ENCODE measurements at regions not wholly inside any gene's neighbourhood (a gene's known extent, or its start where the extent isn't known, plus 50 kb on each side); places are given as distances from the start of the nearest gene placed in this dataset.

DNA sequence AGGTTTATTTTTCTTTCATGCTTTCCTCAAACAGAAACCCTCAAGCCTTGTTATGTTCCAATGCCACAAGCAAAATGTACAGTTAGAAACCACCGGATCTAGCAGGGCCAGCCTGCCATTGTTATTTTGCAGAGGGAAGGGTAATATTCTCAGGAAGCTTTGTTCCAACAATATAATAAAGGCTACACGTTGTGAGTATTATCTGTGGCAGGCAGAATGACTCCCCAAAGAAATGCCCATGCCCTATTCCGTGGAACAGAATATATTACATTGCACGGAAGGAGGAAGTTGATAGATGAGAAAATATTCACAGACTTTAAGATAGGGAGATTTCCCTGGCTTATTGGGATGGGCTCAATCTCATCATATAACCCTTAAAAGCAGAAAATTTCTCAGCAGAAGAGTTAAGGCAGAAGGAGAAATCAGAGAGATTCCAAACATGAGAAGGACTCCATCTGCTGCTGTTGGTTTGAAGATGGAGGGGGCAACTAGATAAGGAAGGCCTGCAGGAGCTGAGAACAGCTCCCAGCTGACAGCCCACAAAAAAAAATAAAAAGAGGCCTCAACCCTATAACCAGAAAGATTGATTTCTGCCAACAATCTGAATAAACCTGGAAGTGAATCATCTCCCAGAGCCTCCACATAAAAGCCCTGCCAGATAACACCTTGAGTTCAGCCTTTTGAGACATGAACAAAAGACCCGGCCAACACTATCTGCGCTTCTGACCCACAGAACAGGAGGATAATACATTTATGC is 466.6 kb downstream of the LPIN1 start:
- no peak overlapping the region for H3K9ac ChIP-seq (ENCODE audit: low read depth, low read length)

DNA sequence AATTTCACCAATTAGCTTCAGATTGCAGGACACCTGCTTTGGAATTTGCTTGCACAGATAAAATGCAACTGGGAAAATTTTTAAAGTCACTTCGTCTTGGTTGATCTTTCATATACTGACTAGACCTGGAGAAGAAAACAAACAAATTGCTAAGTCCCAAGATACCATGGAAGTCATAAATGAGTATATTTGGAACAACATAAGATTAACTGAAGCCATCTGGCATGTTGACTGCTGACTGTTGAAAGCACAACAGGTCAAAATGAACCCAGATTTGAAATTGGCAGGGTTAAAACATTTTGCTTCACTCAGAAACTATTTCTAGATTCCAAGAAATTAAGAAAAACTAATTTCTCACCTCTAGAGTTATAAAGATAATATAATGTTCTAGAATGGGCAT is 470.7 kb downstream of the LPIN1 start:
- Histone ChIP-seq H3K9ac (ENCODE audit: low read depth, low read length) (no peak overlapping the region), H3K9me3 (ENCODE audit: control insufficient read depth, insufficient read depth, low read length) (no peaks in the 10 kb centered on the region; the same call in 1 of the 2 replicates), H3K36me3 (ENCODE audit: insufficient read depth, low read length) (no peaks in the 10 kb centered on the region), H3K4me1 (ENCODE audit: insufficient read depth, low read length) (no peaks in the 10 kb centered on the region)

More for the DNA sequence above, 466.6 kb downstream of the LPIN1 start:
- Histone ChIP-seq H3K4me1 (ENCODE audit: insufficient read depth, low read length) (no peaks in the 10 kb centered on the region), H3K9me3 (ENCODE audit: control insufficient read depth, insufficient read depth, low read length) (no peaks in the 10 kb centered on the region; the same call in none of the 2 replicates), H3K36me3 (ENCODE audit: insufficient read depth, low read length) (no peaks in the 10 kb centered on the region)

DNA sequence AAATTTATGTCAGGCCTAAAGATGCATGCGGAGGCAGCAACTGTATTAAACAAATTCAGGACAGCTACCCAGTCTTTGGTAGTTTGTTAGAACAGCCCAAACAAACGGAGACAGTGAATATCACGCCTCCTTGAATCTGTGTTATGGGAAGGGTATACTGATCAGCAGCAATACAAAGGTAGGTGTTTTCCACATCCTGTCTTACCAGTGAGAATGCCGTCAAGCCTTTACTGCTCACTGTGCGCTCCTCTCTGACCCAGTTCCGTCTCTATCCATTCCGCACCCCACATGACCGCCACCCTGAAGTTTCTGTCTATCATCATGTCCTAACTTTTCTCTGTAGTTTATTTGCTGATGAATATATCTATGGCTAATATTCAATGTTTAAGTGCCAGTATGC is 473.3 kb downstream of the LPIN1 start:
- H3K9me3 ChIP-seq (ENCODE audit: control insufficient read depth, insufficient read depth, low read length) = peaks cover 3% of the 10 kb centered on the region
- H3K9ac ChIP-seq (ENCODE audit: low read depth, low read length) = no peak overlapping the region
- no peaks in the 10 kb centered on the region for H3K36me3 ChIP-seq (ENCODE audit: insufficient read depth, low read length)
- H3K4me1 ChIP-seq (ENCODE audit: insufficient read depth, low read length) = no peaks in the 10 kb centered on the region

DNA sequence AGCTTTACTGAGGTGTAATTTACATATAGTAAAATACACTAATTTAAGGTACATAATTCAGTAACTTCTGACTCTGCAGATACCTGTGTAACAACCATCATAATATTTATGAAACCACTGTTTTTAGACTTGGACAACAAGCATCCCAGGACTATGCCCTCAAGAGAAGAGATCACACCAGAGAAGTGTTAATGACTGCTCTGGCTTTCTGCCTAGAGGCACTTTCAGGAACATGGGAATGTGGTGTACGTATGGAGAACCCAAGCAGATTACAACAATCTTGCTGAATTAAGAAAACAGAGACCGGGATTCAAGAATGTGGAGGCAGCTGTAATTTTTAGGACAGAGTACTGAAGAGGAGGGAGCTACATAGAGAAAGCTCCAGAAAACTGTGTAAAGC is 475.2 kb downstream of the LPIN1 start:
- Histone ChIP-seq H3K4me1 (ENCODE audit: insufficient read depth, low read length) (no peaks in the 10 kb centered on the region), H3K9ac (ENCODE audit: low read depth, low read length) (no peak overlapping the region), H3K36me3 (ENCODE audit: insufficient read depth, low read length) (no peaks in the 10 kb centered on the region), H3K9me3 (ENCODE audit: control insufficient read depth, insufficient read depth, low read length) (peaks cover 3% of the 10 kb centered on the region; the same call in 1 of the 2 replicates)

DNA sequence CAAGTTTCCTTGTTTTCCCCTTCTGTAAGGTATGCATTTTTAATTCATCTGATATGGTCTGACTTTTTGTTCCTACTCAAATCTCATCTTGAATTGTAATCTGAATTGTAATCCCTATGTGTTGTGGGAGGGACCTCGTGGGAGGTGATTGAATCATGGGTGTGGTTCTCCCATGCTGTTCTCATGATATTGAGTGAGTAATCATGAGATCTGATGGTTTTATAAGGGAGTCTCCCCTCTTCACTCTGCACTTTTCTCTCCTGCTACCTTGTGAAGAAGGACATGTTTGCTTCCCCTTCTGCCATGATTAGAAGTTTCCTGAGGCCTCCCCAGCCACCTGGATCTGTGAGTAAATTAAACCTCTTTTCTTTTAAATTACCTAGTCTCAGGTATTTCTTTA is 476.1 kb downstream of the LPIN1 start:
- Histone ChIP-seq H3K9me3 (ENCODE audit: control insufficient read depth, insufficient read depth, low read length) (peaks cover 3% of the 10 kb centered on the region; the same call in 1 of the 2 replicates), H3K4me1 (ENCODE audit: insufficient read depth, low read length) (no peaks in the 10 kb centered on the region)

DNA sequence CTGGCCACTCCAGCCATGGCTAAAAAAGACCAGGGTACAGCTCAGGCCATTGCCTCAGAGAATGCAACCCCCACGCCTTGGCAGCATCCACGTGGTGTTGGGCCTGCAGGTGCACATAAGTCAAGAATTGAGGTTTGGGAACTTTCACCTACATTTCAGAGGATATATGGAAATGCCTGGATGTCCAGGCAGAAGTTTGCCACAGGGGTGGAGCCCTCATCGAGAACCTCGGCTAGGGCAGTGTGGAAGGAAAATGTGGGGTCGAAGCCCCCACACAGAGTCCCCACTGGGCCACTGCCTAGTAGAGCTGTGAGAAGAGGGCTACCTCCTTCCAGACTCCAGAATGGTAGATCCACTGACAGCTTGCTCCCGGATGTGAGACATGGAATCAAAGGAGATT is 477.3 kb downstream of the LPIN1 start:
- Histone ChIP-seq H3K9me3 (ENCODE audit: control insufficient read depth, insufficient read depth, low read length) (peaks cover 3% of the 10 kb centered on the region; the same call in 1 of the 2 replicates), H3K4me1 (ENCODE audit: insufficient read depth, low read length) (no peaks in the 10 kb centered on the region), H3K9ac (ENCODE audit: low read depth, low read length) (no peak overlapping the region), H3K36me3 (ENCODE audit: insufficient read depth, low read length) (no peaks in the 10 kb centered on the region)

More for the DNA sequence above, 476.1 kb downstream of the LPIN1 start:
- no peaks in the 10 kb centered on the region for H3K36me3 ChIP-seq (ENCODE audit: insufficient read depth, low read length)
- H3K9ac ChIP-seq (ENCODE audit: low read depth, low read length) = no peak overlapping the region

DNA sequence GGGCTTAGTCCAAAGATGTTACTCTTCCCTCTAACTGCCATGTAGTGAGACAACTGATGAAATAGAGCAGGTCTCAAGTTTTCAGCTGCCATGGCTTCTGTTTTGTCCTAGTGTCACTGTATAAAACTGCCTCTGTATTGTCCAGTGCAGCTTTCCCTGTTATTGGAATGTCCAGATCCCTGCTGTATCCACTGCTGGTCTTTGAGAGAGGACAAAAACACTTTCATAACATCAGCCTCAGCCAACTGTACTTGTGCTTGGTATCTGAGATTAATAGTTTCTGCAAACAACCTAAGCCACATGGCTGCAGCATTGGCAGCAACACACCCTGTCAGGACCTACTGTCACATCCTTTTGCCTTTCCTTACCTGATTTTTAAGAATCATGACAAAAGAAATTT is 480.2 kb downstream of the LPIN1 start:
- no peaks in the 10 kb centered on the region for H3K36me3 ChIP-seq (ENCODE audit: insufficient read depth, low read length)
- H3K9me3 ChIP-seq (ENCODE audit: control insufficient read depth, insufficient read depth, low read length) = peaks cover 3% of the 10 kb centered on the region; the same call in 1 of the 2 replicates
- H3K4me1 ChIP-seq (ENCODE audit: insufficient read depth, low read length) = no peaks in the 10 kb centered on the region
- H3K9ac ChIP-seq (ENCODE audit: low read depth, low read length) = no peak overlapping the region

DNA sequence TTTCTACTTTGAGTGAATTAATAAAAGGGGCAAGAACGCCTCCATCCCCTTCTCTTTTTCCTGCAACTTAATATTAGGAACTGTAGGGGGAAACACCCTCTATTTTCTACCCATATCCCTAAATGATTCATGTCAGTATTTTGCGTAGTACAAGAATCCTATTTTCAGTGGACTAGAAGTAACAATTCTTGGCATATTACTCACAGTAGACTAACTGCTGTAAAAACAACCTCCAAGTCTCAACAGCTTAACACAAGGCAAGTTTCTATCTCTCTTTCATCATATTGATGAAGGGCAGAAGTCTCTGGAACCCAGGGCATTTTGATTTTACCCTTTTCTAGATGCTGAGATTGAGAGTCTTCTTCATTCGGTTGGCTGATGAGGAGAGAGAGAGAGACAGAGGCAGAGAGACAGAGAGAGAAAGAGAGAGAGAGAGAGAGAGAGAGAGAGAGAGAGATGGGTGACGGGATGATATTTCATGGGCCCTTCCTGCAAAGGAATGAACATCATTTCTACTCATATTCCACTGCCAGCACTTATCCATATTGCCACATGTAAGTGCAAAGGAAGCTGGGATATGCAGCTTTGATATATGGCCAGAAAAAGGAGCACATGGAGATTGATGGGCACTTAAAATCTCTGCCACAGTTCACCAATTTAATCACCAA is 481.6 kb downstream of the LPIN1 start:
- Histone ChIP-seq H3K4me1 (ENCODE audit: insufficient read depth, low read length) (no peaks in the 10 kb centered on the region), H3K9ac (ENCODE audit: low read depth, low read length) (no peak overlapping the region), H3K9me3 (ENCODE audit: control insufficient read depth, insufficient read depth, low read length) (peaks cover 3% of the 10 kb centered on the region; the same call in 1 of the 2 replicates), H3K36me3 (ENCODE audit: insufficient read depth, low read length) (no peaks in the 10 kb centered on the region)

DNA sequence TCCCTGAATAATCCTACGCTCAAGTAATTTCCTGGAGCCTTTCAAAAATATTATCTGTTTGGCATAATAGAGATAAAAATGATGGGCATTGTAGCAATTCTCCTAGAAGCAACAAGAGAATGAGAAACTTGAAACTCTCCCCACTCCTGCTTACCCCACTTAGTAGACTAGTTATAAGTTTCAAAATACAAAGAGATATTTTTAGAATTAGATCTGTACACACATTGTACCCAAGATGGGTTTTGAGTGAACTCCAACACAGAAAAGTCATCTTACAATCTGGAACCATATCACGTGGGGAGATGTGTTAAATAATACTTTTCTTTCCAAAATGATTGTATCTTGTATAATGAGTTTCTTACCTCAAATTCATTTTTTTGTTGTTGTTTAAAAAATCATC is 484.9 kb downstream of the LPIN1 start:
- Histone ChIP-seq H3K9ac (ENCODE audit: low read depth, low read length) (no peak overlapping the region), H3K36me3 (ENCODE audit: insufficient read depth, low read length) (no peaks in the 10 kb centered on the region), H3K9me3 (ENCODE audit: control insufficient read depth, insufficient read depth, low read length) (no peaks in the 10 kb centered on the region; the same call in 1 of the 2 replicates), H3K4me1 (ENCODE audit: insufficient read depth, low read length) (no peaks in the 10 kb centered on the region)

DNA sequence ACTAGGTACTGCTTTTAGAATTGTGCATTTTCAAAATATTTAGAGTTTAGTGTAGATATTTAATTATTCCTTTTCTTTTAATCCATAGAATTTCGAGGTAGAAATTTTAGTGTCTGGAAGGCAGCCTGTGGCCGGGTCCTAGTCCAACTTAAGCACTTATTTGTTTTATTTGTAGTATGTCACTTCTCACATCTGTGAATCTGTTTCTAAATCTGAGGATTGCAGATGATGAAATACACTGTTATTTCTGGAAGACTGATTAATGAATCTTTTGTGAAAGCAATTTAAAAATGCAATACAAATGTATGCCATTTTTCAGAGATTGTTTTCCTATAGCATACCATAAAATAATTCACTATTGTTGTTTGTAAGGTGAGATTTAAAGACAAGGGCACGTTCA is 483.9 kb upstream of the TRIB2 start:
- Histone ChIP-seq H3K9me3 (ENCODE audit: control insufficient read depth, insufficient read depth, low read length) (no peaks in the 10 kb centered on the region; the same call in 1 of the 2 replicates), H3K36me3 (ENCODE audit: insufficient read depth, low read length) (no peaks in the 10 kb centered on the region), H3K4me1 (ENCODE audit: insufficient read depth, low read length) (no peaks in the 10 kb centered on the region), H3K9ac (ENCODE audit: low read depth, low read length) (no peak overlapping the region)

DNA sequence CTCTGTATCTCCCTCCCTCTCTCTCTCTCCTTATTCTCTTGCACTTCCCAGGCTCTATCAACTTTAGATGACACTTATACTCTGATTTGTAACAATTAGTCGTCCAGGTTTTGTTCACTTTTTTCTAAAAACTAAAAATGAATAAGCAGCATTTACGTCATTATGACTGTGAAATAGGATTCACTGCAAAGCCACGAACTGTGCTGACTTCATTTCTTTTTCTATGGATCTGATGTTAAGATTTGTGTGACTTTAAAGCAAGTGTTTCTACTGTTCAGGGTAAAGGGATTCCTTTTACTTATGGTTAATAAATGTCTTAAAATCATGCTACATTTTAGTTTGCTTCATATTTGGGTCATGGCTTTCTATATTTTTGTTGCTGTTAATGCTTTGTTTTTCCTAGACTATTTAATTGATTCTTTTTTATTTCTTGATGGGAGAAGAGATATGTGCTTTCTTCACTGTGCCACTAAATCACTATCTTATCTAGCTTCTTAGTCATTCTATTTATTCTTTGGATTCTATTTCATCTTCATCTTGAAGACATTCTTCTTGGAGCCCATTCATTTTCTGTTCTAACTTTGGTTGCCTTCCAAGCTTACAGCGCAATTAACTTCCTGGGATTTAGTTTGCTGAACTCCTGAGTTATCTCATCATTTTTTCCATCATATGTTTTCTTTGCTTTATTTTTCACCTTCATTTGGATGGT is 480.4 kb upstream of the TRIB2 start:
- H3K36me3 ChIP-seq (ENCODE audit: insufficient read depth, low read length) = no peaks in the 10 kb centered on the region
- H3K9me3 ChIP-seq (ENCODE audit: control insufficient read depth, insufficient read depth, low read length) = no peaks in the 10 kb centered on the region; the same call in 1 of the 2 replicates
- H3K4me1 ChIP-seq (ENCODE audit: insufficient read depth, low read length) = no peaks in the 10 kb centered on the region
- H3K9ac ChIP-seq (ENCODE audit: low read depth, low read length) = no peak overlapping the region

DNA sequence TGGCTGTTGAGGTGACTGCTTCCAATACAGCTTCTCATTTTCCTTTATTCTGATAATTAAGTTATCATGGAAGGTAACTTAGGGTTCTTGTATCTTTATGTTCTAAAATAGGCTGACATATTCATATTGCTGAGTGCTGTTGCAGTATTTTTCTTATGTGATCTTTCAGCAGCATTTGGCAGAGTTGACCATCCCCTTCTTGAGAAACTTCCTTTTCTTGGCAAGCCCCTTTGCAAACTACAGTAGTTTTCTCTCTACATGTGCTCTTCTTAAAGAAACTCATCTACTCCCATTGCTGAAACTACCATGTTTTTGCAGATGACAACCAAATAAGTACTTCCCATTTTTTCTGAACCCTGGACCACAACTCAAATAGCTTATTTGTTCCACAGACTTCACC is 476.5 kb upstream of the TRIB2 start:
- Histone ChIP-seq H3K4me1 (ENCODE audit: insufficient read depth, low read length) (no peaks in the 10 kb centered on the region), H3K9me3 (ENCODE audit: control insufficient read depth, insufficient read depth, low read length) (no peaks in the 10 kb centered on the region), H3K36me3 (ENCODE audit: insufficient read depth, low read length) (no peaks in the 10 kb centered on the region), H3K9ac (ENCODE audit: low read depth, low read length) (no peak overlapping the region)

DNA sequence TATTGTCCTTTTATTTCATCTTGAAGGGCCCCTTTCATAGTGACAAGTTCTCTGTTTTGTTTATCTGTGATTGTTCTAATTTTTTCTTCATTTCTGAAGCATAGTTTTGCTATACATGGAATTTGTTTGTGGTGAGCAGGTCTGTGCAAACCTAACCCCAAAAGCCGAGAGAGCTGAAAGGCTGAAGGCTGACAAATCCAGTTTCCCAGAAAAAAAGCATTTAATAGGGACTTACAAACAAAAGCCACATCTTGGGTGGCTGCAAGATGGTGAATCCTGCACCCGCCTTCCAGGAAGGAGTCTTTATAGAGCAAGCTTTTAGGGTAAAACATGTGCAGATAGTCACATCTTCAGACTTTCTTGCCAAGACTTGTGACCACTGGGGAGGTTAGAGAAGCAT is 473.4 kb upstream of the TRIB2 start:
- H3K36me3 ChIP-seq (ENCODE audit: insufficient read depth, low read length) = no peaks in the 10 kb centered on the region
- H3K4me1 ChIP-seq (ENCODE audit: insufficient read depth, low read length) = no peaks in the 10 kb centered on the region
- no peaks in the 10 kb centered on the region for H3K9me3 ChIP-seq (ENCODE audit: control insufficient read depth, insufficient read depth, low read length)
- H3K9ac ChIP-seq (ENCODE audit: low read depth, low read length) = no peak overlapping the region

DNA sequence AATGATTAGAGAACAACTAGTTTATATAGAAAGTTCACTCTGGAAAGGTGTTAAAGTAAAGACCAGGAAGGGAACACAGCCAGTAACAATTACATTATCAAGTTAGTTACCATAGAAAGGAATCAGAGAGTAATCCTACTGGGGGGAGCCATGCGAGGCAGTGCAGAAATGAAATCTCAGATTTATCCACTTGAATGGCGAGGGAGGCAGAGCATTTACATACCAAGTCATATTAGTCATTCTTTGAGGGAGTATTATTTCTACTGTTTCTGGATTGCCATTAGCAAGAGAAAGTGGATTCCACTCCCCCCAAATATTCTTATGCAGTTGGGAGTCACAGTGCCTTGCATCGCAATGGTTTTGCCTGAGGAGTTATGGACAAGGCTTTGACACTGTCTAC is 472.7 kb upstream of the TRIB2 start:
- Histone ChIP-seq H3K36me3 (ENCODE audit: insufficient read depth, low read length) (no peaks in the 10 kb centered on the region), H3K9ac (ENCODE audit: low read depth, low read length) (no peak overlapping the region), H3K4me1 (ENCODE audit: insufficient read depth, low read length) (no peaks in the 10 kb centered on the region), H3K9me3 (ENCODE audit: control insufficient read depth, insufficient read depth, low read length) (no peaks in the 10 kb centered on the region)
